Superior temporal gyrus (tissue), 1 donor: ENCODE measurements at regions not wholly inside any gene's neighbourhood (a gene's known extent, or its start where the extent isn't known, plus 50 kb on each side); places are given as distances from the start of the nearest gene placed in this dataset.

Experiments
- DNase-seq: peaks from one replicate; pipeline ENCODE4 v3.0.0-alpha.2; 2016; ENCODE audit errors: extremely low spot score

DNA sequence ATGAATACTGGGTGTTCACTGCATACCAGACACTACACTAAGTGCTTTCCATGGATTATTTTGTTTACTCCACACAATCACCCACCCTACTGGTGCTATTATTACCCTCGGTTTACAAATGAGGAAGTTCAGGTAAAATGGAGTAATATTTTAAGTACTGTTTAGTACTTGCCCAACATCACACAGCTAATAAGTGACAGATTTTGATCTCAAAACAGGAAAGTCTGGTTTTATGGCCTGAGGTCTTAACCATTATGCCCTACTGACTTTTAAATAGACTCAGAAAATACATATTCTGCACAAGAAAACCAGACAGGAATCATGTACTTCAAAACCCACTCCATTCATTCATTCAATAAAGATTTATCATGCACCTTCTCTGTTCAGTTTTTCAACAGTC lies 431.0 kb upstream of the TLE4 start:
- no peak for DNase-seq

- DNase-seq: no peak
These were observed 428.6 kb upstream of the TLE4 start for GRCh38 chr9:79143211-79143610.

GRCh38 chr9:79145442-79145841 lies 426.3 kb upstream of the TLE4 start:
- no peak for DNase-seq

- no peak for DNase-seq
These were observed 422.2 kb upstream of the TLE4 start for GRCh38 chr9:79149585-79149984.

GRCh38 chr9:79151791-79152190 lies 420.0 kb upstream of the TLE4 start:
- no peak for DNase-seq

DNA sequence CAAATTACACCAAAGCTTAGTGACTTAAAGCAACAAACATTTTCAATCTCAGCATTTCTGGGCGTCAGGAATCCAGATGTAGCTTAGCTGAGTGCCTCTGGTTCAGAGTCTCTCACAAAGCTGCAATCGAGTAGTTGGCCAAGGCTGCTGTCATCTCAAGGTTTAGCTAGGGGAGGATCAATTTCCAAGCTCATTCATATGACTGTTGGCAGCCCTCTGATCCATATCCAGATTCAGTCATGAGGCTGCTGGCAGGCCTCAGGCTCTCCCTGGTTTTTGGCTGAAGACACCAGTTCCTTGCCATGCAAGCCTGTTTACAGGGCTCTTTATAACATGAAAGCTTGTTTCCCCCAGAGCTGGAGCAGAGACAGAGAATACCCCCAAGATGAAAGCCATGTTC lies 419.5 kb upstream of the TLE4 start:
- no peak for DNase-seq

GRCh38 chr9:79154806-79155205 lies 417.0 kb upstream of the TLE4 start:
- DNase-seq: no peak

DNA sequence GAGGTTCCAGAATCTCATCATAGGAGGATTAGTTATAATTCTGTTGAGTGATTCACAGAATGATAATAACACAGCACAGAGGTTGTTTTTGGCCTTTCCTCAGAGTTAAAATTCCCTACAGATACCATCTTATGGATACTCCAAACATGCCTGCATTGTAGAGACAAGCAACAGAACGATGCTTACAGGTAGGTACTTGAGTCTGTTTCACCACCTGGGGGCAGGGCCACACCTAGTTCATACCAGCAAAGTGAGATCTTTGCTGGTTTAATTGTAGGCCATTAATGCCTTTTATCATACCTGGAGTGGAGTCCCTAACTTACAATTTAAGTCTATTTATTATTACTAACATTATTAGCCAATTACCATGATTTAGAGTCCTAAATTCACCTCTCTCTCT lies 416.5 kb upstream of the TLE4 start:
- no peak for DNase-seq

DNA sequence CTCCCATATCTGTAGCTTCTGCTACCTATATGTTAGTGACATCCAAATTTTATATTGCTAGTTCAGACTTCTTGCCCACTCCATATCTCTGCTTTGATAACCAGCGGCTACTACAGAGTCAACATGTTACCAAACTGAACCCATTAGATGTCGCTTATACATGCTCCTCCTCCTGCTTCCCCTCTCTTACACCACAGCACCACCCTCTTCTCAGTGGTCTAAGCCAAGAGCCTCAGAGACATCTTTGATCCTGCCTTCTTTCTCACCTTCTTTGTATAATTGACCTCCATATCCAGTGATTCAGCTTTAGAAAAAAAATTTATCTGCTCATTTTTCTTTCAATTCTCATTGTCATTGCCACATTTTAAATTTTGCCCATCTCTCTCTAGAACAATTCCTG lies 408.2 kb upstream of the TLE4 start:
- DNase-seq: no peak

DNA sequence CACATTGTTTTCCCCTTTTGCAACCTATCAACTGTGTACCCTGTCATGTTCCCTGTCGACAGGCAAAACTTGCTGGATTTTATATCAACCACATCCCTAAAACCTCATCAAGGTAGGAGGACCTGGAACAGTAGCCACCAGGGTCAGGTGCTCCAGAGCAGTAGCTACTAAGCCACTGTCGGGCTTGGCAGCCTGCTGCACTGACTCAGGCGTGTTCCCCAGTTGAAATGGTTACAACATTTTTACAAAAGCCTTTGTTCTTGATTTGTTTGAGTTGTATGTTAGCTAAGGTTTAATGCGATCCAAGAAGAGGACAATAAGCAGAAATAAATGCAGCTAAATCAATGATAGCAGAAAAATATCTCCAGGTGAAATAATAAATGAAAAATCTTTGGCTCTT lies 407.4 kb upstream of the TLE4 start:
- DNase-seq: no peak

DNA sequence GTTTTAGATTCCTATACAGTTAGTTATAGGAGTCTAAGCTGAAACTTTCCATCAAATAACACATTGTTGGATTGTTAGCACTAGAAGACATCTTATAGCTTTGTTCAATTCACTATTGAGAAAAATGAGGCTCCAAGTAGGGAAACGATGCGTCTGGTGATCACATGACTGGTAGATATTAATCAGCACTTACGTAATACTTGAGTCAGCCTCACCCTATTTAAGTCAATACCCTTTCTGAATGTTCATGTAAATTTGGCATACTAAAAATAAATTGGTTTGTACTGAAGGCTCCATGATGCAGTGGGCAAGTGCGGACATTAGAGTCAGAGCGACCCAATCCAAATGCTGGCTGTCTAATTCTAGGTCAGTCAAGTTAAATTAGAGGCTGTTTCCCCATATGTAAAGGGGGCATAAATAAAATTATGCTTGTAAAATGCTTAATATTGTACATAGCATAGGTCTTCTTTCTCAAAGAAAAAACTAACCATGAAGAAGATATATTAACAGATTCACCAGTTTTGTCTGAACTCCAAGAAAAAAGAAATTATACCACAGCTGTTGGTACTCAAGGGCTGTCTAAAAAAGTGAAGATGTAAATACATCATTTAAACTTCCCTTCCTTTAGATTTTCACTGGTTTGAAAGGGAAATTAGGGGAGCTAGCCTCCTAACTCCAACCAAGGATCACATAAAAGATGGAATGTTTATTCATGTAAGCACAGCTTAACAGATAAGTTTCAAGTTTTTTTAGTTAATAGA lies 406.6 kb upstream of the TLE4 start:
- DNase-seq: no peak

GRCh38 chr9:79166005-79166404 lies 405.8 kb upstream of the TLE4 start:
- no peak for DNase-seq

- DNase-seq: no peak
These were observed 401.1 kb upstream of the TLE4 start for GRCh38 chr9:79170643-79171042.

DNA sequence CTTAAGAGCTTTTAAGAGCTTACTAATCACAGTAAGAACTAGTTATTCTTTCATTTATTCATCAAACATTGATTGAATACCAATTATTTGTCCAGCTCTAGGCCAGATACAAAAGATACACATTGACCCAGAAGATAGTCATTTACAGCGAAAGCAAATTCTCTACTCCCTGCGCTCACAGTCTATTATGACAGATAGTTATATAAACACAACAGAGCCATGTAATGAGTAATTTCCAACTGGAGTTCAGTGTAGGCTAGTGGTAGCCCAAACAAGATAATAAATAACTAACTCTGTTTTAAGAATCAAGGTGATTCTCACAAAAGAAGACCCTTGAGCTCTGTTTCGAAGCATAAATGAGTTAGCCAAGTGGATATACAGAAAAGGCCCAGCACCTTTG lies 397.8 kb upstream of the TLE4 start:
- DNase-seq: no peak

- DNase-seq: no peak
These were observed 395.6 kb upstream of the TLE4 start for GRCh38 chr9:79176014-79176697.

DNA sequence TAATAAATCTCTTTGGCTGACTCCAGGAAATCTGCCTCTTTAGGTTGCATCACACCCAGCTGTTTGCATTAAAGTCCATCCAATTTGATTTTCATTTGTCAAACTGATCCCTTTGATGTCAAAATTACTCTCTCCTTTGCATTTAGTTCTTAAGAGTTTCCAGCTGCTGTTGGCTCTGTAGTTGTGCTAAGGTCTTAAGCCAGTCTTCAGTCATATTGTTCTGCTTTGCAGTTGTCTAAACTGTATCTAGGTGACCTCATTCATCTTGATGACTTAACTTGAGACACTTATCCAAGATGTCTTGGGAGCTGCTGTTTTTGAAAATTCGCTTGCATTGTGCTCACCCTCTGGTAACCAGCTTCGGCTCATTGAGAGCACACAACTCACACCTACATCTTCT lies 386.9 kb upstream of the TLE4 start:
- DNase-seq: no peak

DNA sequence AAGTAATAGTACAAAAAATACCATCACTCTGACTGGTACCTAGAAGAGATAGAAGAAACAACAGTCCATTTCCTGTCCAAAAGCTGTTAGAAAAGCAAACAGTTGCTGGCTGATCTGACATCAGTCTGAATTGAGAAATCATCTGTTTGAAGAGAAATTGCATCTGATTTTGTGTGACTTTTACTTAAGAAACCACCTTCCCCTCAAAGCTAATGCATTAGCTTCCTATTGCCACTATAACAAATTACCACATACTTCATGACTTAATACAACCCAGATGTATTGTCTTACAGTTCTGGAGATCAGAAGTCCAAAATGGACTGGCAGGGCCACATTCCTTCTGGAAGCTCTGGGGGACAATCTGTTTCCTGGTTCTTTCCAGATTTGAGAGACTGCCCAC lies 385.9 kb upstream of the TLE4 start:
- no peak for DNase-seq

DNA sequence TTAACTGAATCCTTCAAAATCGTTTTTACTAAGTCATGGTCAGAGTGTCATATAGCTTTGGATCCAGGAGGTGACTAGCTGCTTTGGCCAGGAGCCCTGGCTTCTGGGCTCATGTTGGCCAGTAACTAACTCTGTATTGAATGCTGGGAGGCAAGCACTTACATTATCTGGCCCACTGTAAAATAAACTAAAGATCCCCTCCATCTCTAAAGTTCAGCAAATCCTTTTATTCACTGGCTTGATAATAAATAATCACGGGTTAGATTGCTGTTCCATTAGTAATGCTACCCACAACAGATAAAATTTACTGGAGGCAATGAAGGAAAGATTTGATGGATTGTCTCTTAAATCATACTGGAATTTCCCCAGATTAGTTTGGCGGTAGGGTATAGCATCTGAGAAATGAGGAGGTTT lies 382.2 kb upstream of the TLE4 start:
- no peak for DNase-seq

DNA sequence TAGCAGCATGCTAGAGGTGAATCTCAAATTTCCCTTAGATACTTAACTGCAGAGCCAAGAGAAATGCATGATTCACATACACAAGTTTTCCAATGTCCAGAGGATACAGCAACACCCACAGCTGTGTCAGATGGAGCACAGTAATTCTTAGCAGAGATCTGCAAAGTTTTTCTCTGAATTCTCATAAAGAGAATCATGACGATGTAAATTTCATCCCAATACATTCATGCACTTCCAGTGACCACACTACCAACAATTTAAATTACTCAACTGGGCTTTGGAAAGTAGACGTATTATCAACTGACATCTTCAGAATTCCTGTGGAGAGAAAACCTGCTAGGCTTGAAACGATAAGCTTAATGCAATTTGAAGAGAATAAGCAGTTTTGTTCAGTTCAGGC lies 378.8 kb upstream of the TLE4 start:
- no peak for DNase-seq

- DNase-seq: no peak
These were observed 378.1 kb upstream of the TLE4 start for GRCh38 chr9:79193501-79194223.

DNA sequence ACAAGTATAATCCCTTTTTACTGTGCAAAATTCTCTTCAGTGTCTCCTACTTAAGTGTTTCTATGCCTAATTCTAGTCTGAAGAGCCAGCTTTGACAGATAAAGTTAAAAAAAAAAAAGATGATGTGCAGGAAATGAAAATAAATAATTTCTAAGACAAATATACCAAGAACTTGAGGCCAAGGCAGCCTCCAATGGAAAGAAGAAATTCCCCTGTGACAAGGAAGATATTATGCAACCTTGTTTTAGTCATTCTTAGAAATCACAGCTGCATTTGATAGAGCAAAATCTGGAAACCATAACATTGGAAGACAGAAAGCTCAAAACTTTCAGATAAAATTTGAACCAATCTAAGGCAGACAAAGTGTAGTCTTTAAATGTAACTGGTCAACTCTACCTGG lies 375.9 kb upstream of the TLE4 start:
- DNase-seq: no peak

DNA sequence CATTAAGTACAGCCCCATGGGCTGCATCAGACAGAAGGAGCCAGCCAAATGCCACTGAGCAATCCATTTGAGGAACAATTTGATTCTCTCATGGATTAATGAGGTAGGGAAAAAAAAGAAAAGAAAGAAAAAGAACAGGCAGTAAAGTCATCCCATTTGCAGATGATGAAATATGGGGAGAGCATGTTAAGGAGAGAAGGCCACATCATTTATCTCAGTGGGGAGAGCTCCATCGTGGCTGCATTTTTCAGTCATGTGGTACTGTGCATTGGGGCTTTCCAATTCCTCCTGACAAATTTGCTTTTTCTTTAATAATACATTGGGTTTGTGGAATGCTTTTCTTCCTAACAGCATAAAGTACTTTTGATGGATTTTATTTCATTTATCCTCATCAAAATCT lies 375.2 kb upstream of the TLE4 start:
- no peak for DNase-seq

DNA sequence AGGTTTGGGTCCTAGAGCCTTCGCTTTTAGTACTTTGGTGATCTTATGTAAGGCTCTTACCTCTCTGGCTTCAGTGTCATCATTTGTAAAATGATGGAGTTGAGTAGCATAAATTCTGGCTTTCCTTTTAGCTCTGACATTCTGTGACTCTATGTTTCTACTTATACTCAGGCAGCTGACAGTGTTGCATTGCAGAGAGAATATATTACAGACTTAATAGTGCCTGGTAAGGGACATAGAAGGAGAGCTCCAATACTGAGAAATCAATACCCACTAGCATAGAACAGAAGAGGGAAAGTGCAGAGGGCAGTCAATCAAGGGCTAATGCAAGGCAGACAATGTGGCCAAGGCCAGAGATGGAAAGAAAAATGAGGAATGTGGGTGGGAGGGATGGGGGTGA lies 371.4 kb upstream of the TLE4 start:
- DNase-seq: no peak
